Heart left ventricle (tissue), 13 donors: ENCODE measurements at regions not wholly inside any gene's neighbourhood (a gene's known extent, or its start where the extent isn't known, plus 50 kb on each side); places are given as distances from the start of the nearest gene placed in this dataset.

Experiments
- CTCF ChIP-seq, 12 donors: fragments of 200-600 bp; sonication (generic) in 4 of 12; IDR thresholded peaks; one replicate each; pipeline versions ENCODE4 v1.5.0 to v1.8.0; 2018 to 2022; ENCODE audit warnings: antibody characterized with exemption in 12 of 12, mild to moderate bottlenecking in 5 of 12
- POLR2A ChIP-seq, 2 donors: fragments of 450-650 bp; IDR thresholded peaks; one replicate each; pipeline ENCODE4 v1.6.1; 2017; ENCODE audit warnings: antibody characterized with exemption in 2 of 2, mild to moderate bottlenecking in 2 of 2, moderate library complexity in 2 of 2
- donor health status: ischemic (EF 13 %, LVEDD 7.1; RV severe dilation, severe dysfunction).
- donor health status: DM: no; HTN: yes; CAD: no.
- donor health status: DM: no; HTN: no; CAD: no.
- donor health status: ischemic (EF 25% LVEDD 6.9; RV normal size, moderate dysfunction).
- donor health status: ischemic (EF 25% LVEDD 5.7; RV mildly dilated, moderate dysfunction).
- donor health status: ischemic (EF 35%, LVEDD 5.7; RV mildly dilated, moderate dysfunction).
- donor health status: nonischemic (EF 11% LVEDD 7.7; RV severe dilation, severe dysfunction).
- donor health status: DM: yes; HTN: yes; CAD: no.
- donor health status: PGD.
- donor health status: ischemic (EF 29% LVEDD 5.4; RV normal size, mild dysfunction).
- donor health status: nonischemic (EF 23%, LVEDD 6.1; RV moderate dilation, normal function).

DNA sequence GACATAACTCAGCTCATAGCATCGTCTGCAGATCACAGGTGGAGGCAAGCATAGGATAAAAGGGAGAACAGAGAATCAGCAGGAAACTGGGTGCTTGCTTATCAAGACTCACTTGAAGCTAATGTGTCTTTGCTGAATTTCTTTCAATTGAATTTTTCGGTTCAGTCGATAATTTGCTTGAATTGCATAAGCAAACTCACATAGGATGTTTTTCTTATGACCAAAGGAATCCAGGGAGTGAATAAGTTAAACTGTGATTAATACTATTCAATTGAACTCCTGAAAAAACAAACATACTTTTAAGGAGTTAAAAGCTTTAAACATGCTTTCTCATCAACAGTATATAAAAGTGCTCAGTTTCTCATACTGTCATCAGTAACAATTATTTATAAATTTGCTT is 707.1 kb upstream of the ACVR2A start:
- TF ChIP-seq CTCF (IDR thresholded peaks at IDR 0.05) (no peak), POLR2A (IDR thresholded peaks at IDR 0.05) (no peak)
